Astrocyte of the spinal cord (primary cell): ENCODE measurements at regions not wholly inside any gene's neighbourhood (a gene's known extent, or its start where the extent isn't known, plus 50 kb on each side); places are given as distances from the start of the nearest gene placed in this dataset.

Experiments used
- DNase-seq: peaks from one replicate; pipeline ENCODE4 v3.0.0; 2011; ENCODE audit warnings: low read depth, low spot score
- H3K4me3 ChIP-seq: 2 replicates; pipeline ENCODE4 v1.5.1; 2011; ENCODE audit warnings: low read depth, mild to moderate bottlenecking, low read length, moderate library complexity
- in situ Hi-C: cut with HindIII; loops from 2 replicates; pipeline ENCODE4 v1.10.0; 2017; ENCODE audit warnings: low sequenced_read_pairs
- TF ChIP-seq, protein P1 (sequence below): IDR thresholded peaks from 2 replicates; pipeline ENCODE4 v1.5.1; 2012; ENCODE audit warnings: low read depth, mild to moderate bottlenecking, low read length, inconsistent platforms

- TF ChIP-seq, protein P1, sequence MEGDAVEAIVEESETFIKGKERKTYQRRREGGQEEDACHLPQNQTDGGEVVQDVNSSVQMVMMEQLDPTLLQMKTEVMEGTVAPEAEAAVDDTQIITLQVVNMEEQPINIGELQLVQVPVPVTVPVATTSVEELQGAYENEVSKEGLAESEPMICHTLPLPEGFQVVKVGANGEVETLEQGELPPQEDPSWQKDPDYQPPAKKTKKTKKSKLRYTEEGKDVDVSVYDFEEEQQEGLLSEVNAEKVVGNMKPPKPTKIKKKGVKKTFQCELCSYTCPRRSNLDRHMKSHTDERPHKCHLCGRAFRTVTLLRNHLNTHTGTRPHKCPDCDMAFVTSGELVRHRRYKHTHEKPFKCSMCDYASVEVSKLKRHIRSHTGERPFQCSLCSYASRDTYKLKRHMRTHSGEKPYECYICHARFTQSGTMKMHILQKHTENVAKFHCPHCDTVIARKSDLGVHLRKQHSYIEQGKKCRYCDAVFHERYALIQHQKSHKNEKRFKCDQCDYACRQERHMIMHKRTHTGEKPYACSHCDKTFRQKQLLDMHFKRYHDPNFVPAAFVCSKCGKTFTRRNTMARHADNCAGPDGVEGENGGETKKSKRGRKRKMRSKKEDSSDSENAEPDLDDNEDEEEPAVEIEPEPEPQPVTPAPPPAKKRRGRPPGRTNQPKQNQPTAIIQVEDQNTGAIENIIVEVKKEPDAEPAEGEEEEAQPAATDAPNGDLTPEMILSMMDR: no peak
- no peak for DNase-seq
- in situ Hi-C loops: no loop called here
- no peak overlapping the region for H3K4me3 ChIP-seq
Observed at GRCh38 chr1:78247079-78247478, 201.3 kb downstream of the GIPC2 start.

GRCh38 chr1:78250201-78250600 is 204.4 kb downstream of the GIPC2 start:
- TF ChIP-seq, protein P1: no peak
- in situ Hi-C loops: no loop called here
- DNase-seq: no peak
- no peak overlapping the region for H3K4me3 ChIP-seq

DNA sequence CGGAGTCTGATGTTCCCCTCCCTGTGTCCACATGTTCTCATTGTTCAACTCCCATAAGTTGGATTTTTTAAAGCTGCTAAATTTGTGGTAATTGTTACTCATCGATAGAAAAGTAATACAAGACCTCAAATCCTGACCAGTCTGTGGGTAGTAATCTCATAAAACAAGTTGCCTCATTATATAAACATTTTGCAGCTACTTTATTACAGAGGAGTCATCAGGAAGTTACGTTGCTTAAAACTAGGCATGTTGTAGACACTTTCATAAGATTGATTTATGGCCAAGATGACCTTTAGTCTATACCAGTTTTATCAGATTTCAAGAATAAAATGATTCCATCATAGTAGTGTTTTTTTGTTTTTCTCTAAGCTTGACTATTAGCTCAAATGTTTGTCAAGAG is 208.8 kb downstream of the GIPC2 start:
- in situ Hi-C loops: no loop called here
- H3K4me3 ChIP-seq: no peak overlapping the region
- DNase-seq: peak; percentile 63
- TF ChIP-seq, protein P1: no peak

- DNase-seq: peak; percentile 7
- TF ChIP-seq, protein P1: no peak
- no peak overlapping the region for H3K4me3 ChIP-seq
- in situ Hi-C loops: no loop called here
Observed at GRCh38 chr1:78255383-78255782, 209.6 kb downstream of the GIPC2 start.

- no peak for DNase-seq
- in situ Hi-C loops: no loop called here
- TF ChIP-seq, protein P1: no peak
- no peak overlapping the region for H3K4me3 ChIP-seq
Observed at GRCh38 chr1:78255846-78256245, 210.1 kb downstream of the GIPC2 start.

GRCh38 chr1:78263459-78263858 is 217.7 kb downstream of the GIPC2 start:
- in situ Hi-C loops: no loop called here
- no peak overlapping the region for H3K4me3 ChIP-seq
- no peak for DNase-seq
- TF ChIP-seq, protein P1: no peak

- in situ Hi-C loops: no loop called here
- TF ChIP-seq, protein P1: no peak
- no peak for DNase-seq
- H3K4me3 ChIP-seq: no peak overlapping the region
Observed at GRCh38 chr1:78263946-78264345, 218.2 kb downstream of the GIPC2 start.
